Skin epidermis (tissue), 12 donors: ENCODE measurements at regions not wholly inside any gene's neighbourhood (a gene's known extent, or its start where the extent isn't known, plus 50 kb on each side); places are given as distances from the start of the nearest gene placed in this dataset.
"Not testable (repeated sequence)": the region's sequence is repeated elsewhere in the genome, so short reads cannot be mapped to it uniquely, and the experiment has no call there.

Experiments
- H3K27ac ChIP-seq, 21 experiments: fragments of 200-600 bp; sonication (generic) in 11 of 21; one replicate each; pipeline ENCODE4 v1.5.0; 2020; ENCODE audit warnings: mild to moderate bottlenecking in 3 of 21, inconsistent platforms in 2 of 21, moderate library complexity in 2 of 21
- H3K4me3 ChIP-seq, 7 experiments: fragments of 200-600 bp; sonication (generic) in 2 of 7; one replicate each; pipeline ENCODE4 v1.5.0; 2020; ENCODE audit warnings: inconsistent platforms in 2 of 7, mild to moderate bottlenecking in 2 of 7, moderate library complexity in 1 of 7

DNA sequence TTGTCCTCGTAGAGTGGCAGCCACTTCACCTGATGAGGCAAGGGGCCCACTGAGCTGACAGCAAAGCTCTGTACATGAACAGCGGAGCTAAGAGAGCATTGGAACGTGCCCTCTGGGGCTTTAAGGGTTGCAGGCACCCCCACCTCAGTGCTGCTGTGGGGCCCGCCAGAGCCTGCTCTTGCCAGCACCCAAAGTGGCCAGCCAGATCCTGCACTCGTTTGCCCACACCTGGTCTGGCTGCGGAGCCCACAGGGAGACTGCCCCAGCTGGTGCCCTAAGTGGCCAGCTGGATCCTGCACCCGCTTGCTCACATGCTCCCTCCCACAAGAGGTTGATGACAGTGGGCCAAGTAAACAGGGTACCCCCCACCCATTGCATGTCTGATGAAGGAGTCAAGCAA lies 783.4 kb upstream of the MIR17HG start:
- H3K4me3 ChIP-seq: no peak overlapping the region
- no peak overlapping the region for H3K27ac ChIP-seq

DNA sequence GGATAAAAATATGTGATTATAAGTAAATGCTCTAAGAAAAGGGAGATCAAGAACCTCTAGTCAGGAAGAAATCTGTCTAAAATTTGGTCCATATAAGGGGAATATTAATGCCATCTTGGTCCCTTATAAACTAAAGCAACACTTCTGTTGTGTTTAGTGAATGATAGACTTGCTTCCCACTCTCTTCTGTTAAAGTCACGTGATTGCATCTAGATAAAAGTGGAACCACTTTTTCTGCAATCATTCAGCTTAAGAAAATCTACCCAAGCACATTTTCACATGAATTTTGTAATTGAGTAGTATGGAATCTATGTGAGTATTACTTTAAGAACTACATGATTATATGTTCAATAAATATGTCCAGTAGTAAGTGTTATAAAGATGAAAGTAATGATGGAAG lies 782.9 kb upstream of the MIR17HG start:
- H3K27ac ChIP-seq: no peak overlapping the region
- no peak overlapping the region for H3K4me3 ChIP-seq

GRCh38 chr13:90565985-90566713 lies 781.3 kb upstream of the MIR17HG start:
- no peak overlapping the region for H3K27ac ChIP-seq
- H3K4me3 ChIP-seq: no peak overlapping the region

- H3K4me3 ChIP-seq: no peak overlapping the region
- no peak overlapping the region for H3K27ac ChIP-seq
Observed at GRCh38 chr13:90568165-90568564, 779.3 kb upstream of the MIR17HG start.

DNA sequence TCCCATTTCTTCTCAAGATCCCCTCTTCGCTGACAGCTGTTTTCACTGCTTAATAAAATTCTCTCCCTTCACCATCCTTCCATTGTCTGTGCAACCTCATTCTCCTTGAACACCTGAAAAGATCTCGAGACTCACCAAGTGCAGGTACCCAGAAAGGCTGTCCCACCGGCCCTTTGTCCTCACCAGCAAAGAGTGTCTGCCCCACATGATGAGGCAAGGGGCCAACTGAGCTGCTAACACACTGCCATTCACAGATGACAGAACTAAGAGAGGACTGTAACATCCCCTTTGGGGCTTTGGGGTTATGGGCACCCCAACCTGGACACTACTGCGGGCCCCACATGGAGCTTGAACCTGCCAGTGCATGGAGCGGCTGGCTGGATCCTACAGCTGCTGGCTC lies 771.4 kb upstream of the MIR17HG start:
- H3K27ac ChIP-seq: no peak overlapping the region
- H3K4me3 ChIP-seq: no peak overlapping the region

- H3K27ac ChIP-seq: no peak overlapping the region
Observed at GRCh38 chr13:90577726-90578125, 769.8 kb upstream of the MIR17HG start.

GRCh38 chr13:90585392-90585791 lies 762.1 kb upstream of the MIR17HG start:
- no peak overlapping the region for H3K27ac ChIP-seq
- no peak overlapping the region for H3K4me3 ChIP-seq

More at GRCh38 chr13:90577726-90578125, 769.8 kb upstream of the MIR17HG start:
- no peak overlapping the region for H3K4me3 ChIP-seq

DNA sequence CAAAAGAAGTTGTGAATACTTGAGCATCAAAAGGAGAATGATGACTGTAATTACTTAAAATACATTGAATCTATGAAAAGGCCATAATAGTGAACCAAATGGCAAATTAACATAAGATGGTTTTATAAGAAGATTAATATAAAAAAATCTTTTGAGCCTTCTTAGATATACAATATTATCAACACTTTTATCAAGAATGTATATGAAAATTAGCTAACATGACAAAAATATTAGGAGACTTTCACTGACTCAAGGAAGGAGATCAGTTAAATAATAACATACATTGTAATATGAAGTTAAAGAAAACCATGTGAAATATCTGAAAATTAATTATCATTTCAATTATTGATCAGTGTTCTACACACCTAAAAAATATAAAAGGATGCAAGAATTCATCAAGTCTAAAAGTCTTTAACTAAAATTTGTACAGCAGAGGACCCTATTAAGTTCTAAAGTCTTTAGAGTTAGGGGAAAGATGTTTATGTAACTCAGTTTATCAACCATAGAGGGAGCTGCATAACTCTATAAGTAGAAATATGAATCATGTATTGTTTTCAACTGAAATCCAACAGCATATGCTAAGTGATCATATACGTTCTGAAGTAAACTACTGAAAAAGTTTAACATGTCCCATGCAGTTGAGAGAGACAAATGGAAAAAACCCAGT lies 756.1 kb upstream of the MIR17HG start:
- Histone ChIP-seq H3K4me3 (no peak overlapping the region), H3K27ac (no peak overlapping the region)

DNA sequence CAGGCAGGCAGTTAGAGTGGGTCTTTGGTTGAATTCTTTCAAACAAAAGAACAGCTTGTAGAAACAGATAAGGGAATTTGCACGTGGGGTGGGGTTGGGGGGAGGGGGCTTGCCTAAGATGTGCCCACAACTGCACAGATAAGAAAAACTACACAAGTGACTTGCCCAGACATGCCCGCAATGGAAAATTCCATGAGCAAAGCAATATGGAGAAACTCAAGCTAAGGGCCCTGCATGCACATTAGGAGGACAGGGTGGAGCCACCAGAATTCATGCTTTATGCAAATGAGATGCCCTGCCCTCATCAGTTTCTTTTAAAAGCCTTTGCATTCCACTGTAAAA lies 755.6 kb upstream of the MIR17HG start:
- Histone ChIP-seq H3K4me3 (no peak overlapping the region), H3K27ac (no peak overlapping the region)

GRCh38 chr13:90592943-90593342 lies 754.5 kb upstream of the MIR17HG start:
- H3K4me3 ChIP-seq: no peak overlapping the region
- no peak overlapping the region for H3K27ac ChIP-seq

DNA sequence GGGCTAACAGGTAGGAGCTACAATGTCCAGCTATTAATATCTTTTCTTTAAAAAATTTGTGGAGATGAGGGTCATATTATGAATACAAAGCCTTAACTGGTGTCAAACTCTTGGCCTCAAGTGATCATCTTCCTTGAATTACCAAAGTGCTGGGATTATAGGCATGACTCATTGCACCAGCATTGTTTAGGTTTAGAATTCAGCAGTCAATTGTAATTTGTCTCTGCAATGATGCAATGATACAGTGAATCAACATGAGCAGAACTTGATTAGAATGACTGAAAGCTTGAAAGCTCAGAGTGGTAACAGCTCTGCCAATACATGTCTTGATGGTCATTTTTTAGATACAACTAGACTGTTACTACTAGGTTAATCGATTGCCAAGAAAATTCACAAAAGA lies 752.8 kb upstream of the MIR17HG start:
- H3K4me3 ChIP-seq: no peak overlapping the region
- no peak overlapping the region for H3K27ac ChIP-seq

- Histone ChIP-seq H3K4me3 (no peak overlapping the region), H3K27ac (no peak overlapping the region)
Observed at GRCh38 chr13:90605664-90606063, 741.8 kb upstream of the MIR17HG start.

GRCh38 chr13:90606921-90607320 lies 740.6 kb upstream of the MIR17HG start:
- not testable (repeated sequence) for H3K27ac ChIP-seq, H3K4me3 ChIP-seq

- H3K27ac ChIP-seq: no peak overlapping the region
- H3K4me3 ChIP-seq: no peak overlapping the region
Observed at GRCh38 chr13:90612391-90612790, 735.1 kb upstream of the MIR17HG start.

GRCh38 chr13:90613076-90613795 lies 734.3 kb upstream of the MIR17HG start:
- no peak overlapping the region for H3K4me3 ChIP-seq
- no peak overlapping the region for H3K27ac ChIP-seq

GRCh38 chr13:90615236-90615635 lies 732.3 kb upstream of the MIR17HG start:
- no peak overlapping the region for H3K4me3 ChIP-seq
- no peak overlapping the region for H3K27ac ChIP-seq

DNA sequence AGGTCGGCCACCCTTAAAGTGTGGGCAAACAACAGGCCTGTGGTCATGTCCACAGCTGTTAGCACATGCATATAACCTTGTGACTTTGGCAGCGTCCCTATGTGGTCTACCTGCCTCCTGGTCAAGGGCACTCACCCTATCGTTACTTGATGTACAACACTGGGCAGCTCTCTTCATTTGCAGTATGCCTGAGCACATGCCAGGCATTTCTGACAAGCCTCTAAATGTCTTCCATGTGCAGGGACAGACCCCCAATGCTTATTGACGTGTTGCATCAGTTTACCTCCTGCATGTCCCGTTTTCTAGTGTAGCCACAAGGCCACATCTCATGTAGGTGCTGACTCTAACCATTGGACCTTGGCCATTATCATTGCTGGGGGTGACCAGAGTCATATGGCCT lies 731.7 kb upstream of the MIR17HG start:
- Histone ChIP-seq H3K4me3 (no peak overlapping the region), H3K27ac (no peak overlapping the region)

GRCh38 chr13:90618133-90618532 lies 729.4 kb upstream of the MIR17HG start:
- H3K4me3 ChIP-seq: no peak overlapping the region
- H3K27ac ChIP-seq: no peak overlapping the region

DNA sequence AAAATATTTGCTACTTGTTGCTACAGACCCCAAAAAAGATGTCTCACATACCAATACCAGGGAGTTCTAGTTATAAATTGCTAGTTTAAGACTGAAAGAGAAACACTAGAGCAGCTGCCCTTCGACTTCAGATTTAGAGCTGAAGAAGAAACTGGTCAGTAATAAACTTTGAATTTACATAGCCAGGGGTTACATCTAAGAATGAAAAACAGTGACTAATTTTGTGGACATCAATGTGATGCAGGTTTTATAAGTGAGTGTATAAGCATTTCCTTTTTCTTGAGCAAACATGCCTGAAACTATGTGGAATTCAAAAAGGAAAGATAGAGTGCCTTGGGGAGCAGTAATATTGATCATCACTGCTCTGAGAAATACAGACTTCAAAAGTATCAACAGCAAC lies 724.9 kb upstream of the MIR17HG start:
- H3K4me3 ChIP-seq: no peak overlapping the region
- H3K27ac ChIP-seq: no peak overlapping the region

- H3K4me3 ChIP-seq: no peak overlapping the region
- no peak overlapping the region for H3K27ac ChIP-seq
Observed at GRCh38 chr13:90623318-90624011, 724.0 kb upstream of the MIR17HG start.

- no peak overlapping the region for H3K4me3 ChIP-seq
- H3K27ac ChIP-seq: no peak overlapping the region
Observed at GRCh38 chr13:90627813-90628212, 719.7 kb upstream of the MIR17HG start.
